Progenitor cell of endocrine pancreas (in vitro differentiated cells): ENCODE measurements at regions not wholly inside any gene's neighbourhood (a gene's known extent, or its start where the extent isn't known, plus 50 kb on each side); places are given as distances from the start of the nearest gene placed in this dataset.
"Not testable (repeated sequence)": the region's sequence is repeated elsewhere in the genome, so short reads cannot be mapped to it uniquely, and the experiment has no call there.

Source experiments
- DNase-seq: peaks from one replicate; pipeline ENCODE4 v3.0.0; 2021; ENCODE audit warnings: low spot score; ENCODE audit not compliant: unreplicated experiment
- H3K27ac Mint-ChIP-seq: 2 replicates; pipeline ENCODE4 v1.8.0; 2021; ENCODE audit warnings: mild to moderate bottlenecking, moderate library complexity, mixed read lengths
- H3K27me3 Mint-ChIP-seq: 2 replicates; pipeline ENCODE4 v1.8.0; 2021; ENCODE audit warnings: mixed read lengths
- H3K36me3 Mint-ChIP-seq: 2 replicates; pipeline ENCODE4 v1.8.0; 2022; ENCODE audit warnings: mixed read lengths; ENCODE audit not compliant: insufficient read depth
- H3K4me1 Mint-ChIP-seq: 2 replicates; pipeline ENCODE4 v1.8.0; 2021; ENCODE audit warnings: low read depth, mixed read lengths
- H3K4me3 Mint-ChIP-seq: 2 replicates; pipeline ENCODE4 v1.8.0; 2021; ENCODE audit warnings: low read depth, mild to moderate bottlenecking, moderate library complexity, mixed read lengths
- H3K9me3 Mint-ChIP-seq: 2 replicates; pipeline ENCODE4 v1.8.0; 2021; ENCODE audit warnings: low read depth, mixed read lengths
- CTCF ChIP-seq: fragments of 200-600 bp; sonication (generic); IDR thresholded peaks from one replicate; pipeline ENCODE4 v1.5.0; 2021; ENCODE audit warnings: antibody characterized with exemption, mild to moderate bottlenecking; ENCODE audit not compliant: unreplicated experiment

- Mint-ChIP-seq H3K27me3 (no peaks in the 10 kb centered on the region), H3K27ac (no peak overlapping the region), H3K4me1 (peaks cover 6% of the 10 kb centered on the region), H3K9me3 (no peaks in the 10 kb centered on the region), H3K36me3 (no peaks in the 10 kb centered on the region), H3K4me3 (no peak overlapping the region)
- TF ChIP-seq CTCF, result no peak
- no peak for DNase-seq
Measured at GRCh38 chr9:29625931-29626330, 2052.7 kb upstream of the C9orf72 start.

GRCh38 chr9:29628856-29629255 is 2055.6 kb upstream of the C9orf72 start:
- not testable (repeated sequence) for H3K9me3 Mint-ChIP-seq, DNase-seq, H3K27me3 Mint-ChIP-seq, H3K27ac Mint-ChIP-seq, H3K4me1 Mint-ChIP-seq, H3K36me3 Mint-ChIP-seq, H3K4me3 Mint-ChIP-seq

- no peak overlapping the region for H3K27ac Mint-ChIP-seq
Measured at GRCh38 chr9:29637471-29638237, 2064.4 kb upstream of the C9orf72 start.

GRCh38 chr9:29640507-29640906 is 2067.2 kb upstream of the C9orf72 start:
- no peaks in the 10 kb centered on the region for H3K4me1 Mint-ChIP-seq
- no peaks in the 10 kb centered on the region for H3K9me3 Mint-ChIP-seq
- TF ChIP-seq CTCF, result no peak
- H3K27me3 Mint-ChIP-seq, result no peaks in the 10 kb centered on the region
- no peaks in the 10 kb centered on the region for H3K36me3 Mint-ChIP-seq
- H3K4me3 Mint-ChIP-seq, result no peak overlapping the region
- DNase-seq, result no peak
- H3K27ac Mint-ChIP-seq, result no peak overlapping the region

More at GRCh38 chr9:29637471-29638237, 2064.4 kb upstream of the C9orf72 start:
- no peak for DNase-seq
- Mint-ChIP-seq H3K4me1 (no peaks in the 10 kb centered on the region), H3K9me3 (no peaks in the 10 kb centered on the region), H3K4me3 (no peak overlapping the region), H3K36me3 (no peaks in the 10 kb centered on the region), H3K27me3 (no peaks in the 10 kb centered on the region)
- TF ChIP-seq CTCF, result no peak

GRCh38 chr9:29644514-29644913 is 2071.2 kb upstream of the C9orf72 start:
- H3K27ac Mint-ChIP-seq, result no peak overlapping the region
- no peak for TF ChIP-seq CTCF
- no peaks in the 10 kb centered on the region for H3K4me1 Mint-ChIP-seq

GRCh38 chr9:29647451-29647850 is 2074.2 kb upstream of the C9orf72 start:
- no peak overlapping the region for H3K27ac Mint-ChIP-seq

More at GRCh38 chr9:29644514-29644913, 2071.2 kb upstream of the C9orf72 start:
- H3K4me3 Mint-ChIP-seq, result no peak overlapping the region
- DNase-seq, result no peak
- H3K9me3 Mint-ChIP-seq, result no peaks in the 10 kb centered on the region
- no peaks in the 10 kb centered on the region for H3K27me3 Mint-ChIP-seq
- H3K36me3 Mint-ChIP-seq, result no peaks in the 10 kb centered on the region

More at GRCh38 chr9:29647451-29647850, 2074.2 kb upstream of the C9orf72 start:
- H3K4me3 Mint-ChIP-seq, result no peak overlapping the region
- H3K36me3 Mint-ChIP-seq, result no peaks in the 10 kb centered on the region
- no peaks in the 10 kb centered on the region for H3K4me1 Mint-ChIP-seq
- no peaks in the 10 kb centered on the region for H3K9me3 Mint-ChIP-seq
- no peak for DNase-seq
- no peaks in the 10 kb centered on the region for H3K27me3 Mint-ChIP-seq
- TF ChIP-seq CTCF, result no peak
